ENCODE measurements at regions not wholly inside any gene's neighbourhood (a gene's known extent, or its start where the extent isn't known, plus 50 kb on each side); places are given as distances from the start of the nearest gene placed in this dataset.

DNA sequence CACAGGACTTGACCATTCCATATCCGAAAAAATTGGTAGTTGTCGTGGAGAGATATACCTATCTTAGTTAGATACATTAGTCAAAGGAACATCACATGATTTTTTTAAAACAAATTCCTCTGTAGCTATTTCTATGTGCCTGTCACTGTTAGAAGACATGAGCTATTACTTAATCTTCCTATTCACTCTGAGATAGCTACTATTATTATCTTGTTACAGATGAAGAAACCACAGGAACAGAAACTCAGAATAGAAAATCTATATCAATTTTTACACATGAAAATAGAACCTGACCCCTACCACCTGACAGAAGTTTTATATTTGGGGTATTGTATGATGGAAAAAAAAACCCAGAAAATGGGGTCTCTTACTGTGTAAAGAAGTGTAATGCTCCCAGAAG, 68.9 kb upstream of the TDRD3 start (continued):
- no peak for TF ChIP-seq ZNF221 (tag by site-specific recombination; IDR thresholded peaks at IDR 0.05; ENCODE audit: borderline replicate concordance)
- TF ChIP-seq MYNN (tag by site-specific recombination; IDR thresholded peaks at IDR 0.05; ENCODE audit: borderline replicate concordance): no peak
- TF ChIP-seq ZNF155 (tag by site-specific recombination; IDR thresholded peaks at IDR 0.05): no peak
- TF ChIP-seq, protein P1, sequence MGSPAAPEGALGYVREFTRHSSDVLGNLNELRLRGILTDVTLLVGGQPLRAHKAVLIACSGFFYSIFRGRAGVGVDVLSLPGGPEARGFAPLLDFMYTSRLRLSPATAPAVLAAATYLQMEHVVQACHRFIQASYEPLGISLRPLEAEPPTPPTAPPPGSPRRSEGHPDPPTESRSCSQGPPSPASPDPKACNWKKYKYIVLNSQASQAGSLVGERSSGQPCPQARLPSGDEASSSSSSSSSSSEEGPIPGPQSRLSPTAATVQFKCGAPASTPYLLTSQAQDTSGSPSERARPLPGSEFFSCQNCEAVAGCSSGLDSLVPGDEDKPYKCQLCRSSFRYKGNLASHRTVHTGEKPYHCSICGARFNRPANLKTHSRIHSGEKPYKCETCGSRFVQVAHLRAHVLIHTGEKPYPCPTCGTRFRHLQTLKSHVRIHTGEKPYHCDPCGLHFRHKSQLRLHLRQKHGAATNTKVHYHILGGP (tag by site-specific recombination; IDR thresholded peaks at IDR 0.05): no peak
- no peak for TF ChIP-seq ZNF211 (tag by site-specific recombination; IDR thresholded peaks at IDR 0.05; ENCODE audit: low read depth)
- TF ChIP-seq ZNF473 (tag by site-specific recombination; IDR thresholded peaks at IDR 0.05): no peak
- no peak for TF ChIP-seq ZFP37 (tag by site-specific recombination; IDR thresholded peaks at IDR 0.05)
- TF ChIP-seq SALL2 (tag by site-specific recombination; IDR thresholded peaks at IDR 0.05; ENCODE audit: borderline replicate concordance): no peak
- TF ChIP-seq ZNF292 (tag by site-specific recombination; IDR thresholded peaks at IDR 0.05; ENCODE audit: borderline replicate concordance, low read depth): no peak
- TF ChIP-seq KLF8 (tag by site-specific recombination; IDR thresholded peaks at IDR 0.05): no peak
- TF ChIP-seq ZNF311 (tag by site-specific recombination; IDR thresholded peaks at IDR 0.05; ENCODE audit: borderline replicate concordance): no peak
- no peak for TF ChIP-seq ZBTB20 (tag by site-specific recombination; IDR thresholded peaks at IDR 0.05)
- TF ChIP-seq ZBTB44 (tag by site-specific recombination; IDR thresholded peaks at IDR 0.05): no peak

DNA sequence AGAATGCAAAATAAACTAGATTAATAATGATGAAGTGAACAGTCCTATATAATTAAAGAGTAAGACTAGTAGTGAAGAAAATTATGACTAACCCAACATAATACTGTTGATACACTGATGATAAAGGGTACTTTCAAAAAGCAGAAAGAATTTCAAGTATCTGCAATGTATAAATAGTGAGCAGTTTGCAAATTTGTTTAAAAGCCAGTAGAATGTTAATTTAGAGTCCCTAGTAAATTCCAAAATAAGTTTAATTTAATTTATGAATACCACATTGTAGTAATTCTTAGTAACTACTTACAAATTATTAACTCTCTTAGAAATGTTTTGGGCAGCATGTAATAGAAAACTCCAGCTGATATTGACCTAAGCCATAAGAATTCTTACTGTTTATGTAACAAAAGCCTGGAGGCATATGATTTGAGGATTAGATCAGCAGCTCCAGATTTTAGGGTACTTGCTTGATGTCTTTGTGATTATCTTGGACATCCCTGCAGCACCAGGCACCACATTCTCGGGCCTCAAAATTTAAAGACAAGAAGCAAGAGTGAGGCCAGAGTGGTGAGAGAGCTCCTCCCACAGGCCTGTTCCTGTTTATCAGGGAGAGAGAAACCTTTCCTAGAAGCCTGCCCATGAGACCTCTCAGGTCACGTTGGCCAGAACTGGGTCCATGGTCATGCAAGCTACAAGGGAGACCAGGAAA, 67.6 kb upstream of the TDRD3 start:
- Histone ChIP-seq H3K4me1 (ENCODE audit: control insufficient read depth, insufficient read depth, low read length) (no peaks in the 10 kb centered on the region), H3K27ac (ENCODE audit: extremely low read depth, low read depth, low read length) (no peak overlapping the region), H3K9me3 (ENCODE audit: control insufficient read depth, insufficient read depth, low read depth, low read length) (no peaks in the 10 kb centered on the region), H3K4me3 (ENCODE audit: low read depth, low read length) (no peak overlapping the region), H3K36me3 (ENCODE audit: control insufficient read depth in 2 of 2, insufficient read depth in 1 of 2, low read length in 2 of 2) (no peaks in the 10 kb centered on the region)
- ChIA-PET POLR2A (no interaction called here), CTCF (interaction anchor here (0.5 to 2.3 kb wide), 18 partner anchors 14 to 1713 kb away, joined by 3 to 13 read pairs (median 3); no protein-coding TSS in a partner anchor)
- no peak for TF ChIP-seq YY2 (tag by site-specific recombination; IDR thresholded peaks at IDR 0.05)
- no peak for TF ChIP-seq ZNF777 (tag by site-specific recombination; IDR thresholded peaks at IDR 0.05; ENCODE audit: borderline replicate concordance)
- no peak for TF ChIP-seq HOXC10 (CRISPR knock-in tag; IDR thresholded peaks at IDR 0.05)
- TF ChIP-seq, protein P2, sequence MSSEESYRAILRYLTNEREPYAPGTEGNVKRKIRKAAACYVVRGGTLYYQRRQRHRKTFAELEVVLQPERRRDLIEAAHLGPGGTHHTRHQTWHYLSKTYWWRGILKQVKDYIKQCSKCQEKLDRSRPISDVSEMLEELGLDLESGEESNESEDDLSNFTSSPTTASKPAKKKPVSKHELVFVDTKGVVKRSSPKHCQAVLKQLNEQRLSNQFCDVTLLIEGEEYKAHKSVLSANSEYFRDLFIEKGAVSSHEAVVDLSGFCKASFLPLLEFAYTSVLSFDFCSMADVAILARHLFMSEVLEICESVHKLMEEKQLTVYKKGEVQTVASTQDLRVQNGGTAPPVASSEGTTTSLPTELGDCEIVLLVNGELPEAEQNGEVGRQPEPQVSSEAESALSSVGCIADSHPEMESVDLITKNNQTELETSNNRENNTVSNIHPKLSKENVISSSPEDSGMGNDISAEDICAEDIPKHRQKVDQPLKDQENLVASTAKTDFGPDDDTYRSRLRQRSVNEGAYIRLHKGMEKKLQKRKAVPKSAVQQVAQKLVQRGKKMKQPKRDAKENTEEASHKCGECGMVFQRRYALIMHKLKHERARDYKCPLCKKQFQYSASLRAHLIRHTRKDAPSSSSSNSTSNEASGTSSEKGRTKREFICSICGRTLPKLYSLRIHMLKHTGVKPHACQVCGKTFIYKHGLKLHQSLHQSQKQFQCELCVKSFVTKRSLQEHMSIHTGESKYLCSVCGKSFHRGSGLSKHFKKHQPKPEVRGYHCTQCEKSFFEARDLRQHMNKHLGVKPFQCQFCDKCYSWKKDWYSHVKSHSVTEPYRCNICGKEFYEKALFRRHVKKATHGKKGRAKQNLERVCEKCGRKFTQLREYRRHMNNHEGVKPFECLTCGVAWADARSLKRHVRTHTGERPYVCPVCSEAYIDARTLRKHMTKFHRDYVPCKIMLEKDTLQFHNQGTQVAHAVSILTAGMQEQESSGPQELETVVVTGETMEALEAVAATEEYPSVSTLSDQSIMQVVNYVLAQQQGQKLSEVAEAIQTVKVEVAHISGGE (tag by site-specific recombination; conservative IDR thresholded peaks at IDR 0.05; ENCODE audit: low read depth): no peak
- no peak for TF ChIP-seq PRDM10 (tag by site-specific recombination; IDR thresholded peaks at IDR 0.05)
- TF ChIP-seq ZNF654 (tag by site-specific recombination; IDR thresholded peaks at IDR 0.05; ENCODE audit: low read depth): peak; percentile 66
- no peak for TF ChIP-seq ZNF138 (tag by site-specific recombination; IDR thresholded peaks at IDR 0.05; ENCODE audit: borderline replicate concordance)
- TF ChIP-seq, protein P3, sequence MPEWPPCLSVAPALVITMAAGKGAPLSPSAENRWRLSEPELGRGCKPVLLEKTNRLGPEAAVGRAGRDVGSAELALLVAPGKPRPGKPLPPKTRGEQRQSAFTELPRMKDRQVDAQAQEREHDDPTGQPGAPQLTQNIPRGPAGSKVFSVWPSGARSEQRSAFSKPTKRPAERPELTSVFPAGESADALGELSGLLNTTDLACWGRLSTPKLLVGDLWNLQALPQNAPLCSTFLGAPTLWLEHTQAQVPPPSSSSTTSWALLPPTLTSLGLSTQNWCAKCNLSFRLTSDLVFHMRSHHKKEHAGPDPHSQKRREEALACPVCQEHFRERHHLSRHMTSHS (tag by site-specific recombination; IDR thresholded peaks at IDR 0.05): no peak
- TF ChIP-seq ZNF146 (tag by site-specific recombination; IDR thresholded peaks at IDR 0.05): no peak

All from HEK293 (cell line).